ENCODE measurements at regions not wholly inside any gene's neighbourhood (a gene's known extent, or its start where the extent isn't known, plus 50 kb on each side); places are given as distances from the start of the nearest gene placed in this dataset.
"Not testable (repeated sequence)": the region's sequence is repeated elsewhere in the genome, so short reads cannot be mapped to it uniquely, and the experiment has no call there.

DNA sequence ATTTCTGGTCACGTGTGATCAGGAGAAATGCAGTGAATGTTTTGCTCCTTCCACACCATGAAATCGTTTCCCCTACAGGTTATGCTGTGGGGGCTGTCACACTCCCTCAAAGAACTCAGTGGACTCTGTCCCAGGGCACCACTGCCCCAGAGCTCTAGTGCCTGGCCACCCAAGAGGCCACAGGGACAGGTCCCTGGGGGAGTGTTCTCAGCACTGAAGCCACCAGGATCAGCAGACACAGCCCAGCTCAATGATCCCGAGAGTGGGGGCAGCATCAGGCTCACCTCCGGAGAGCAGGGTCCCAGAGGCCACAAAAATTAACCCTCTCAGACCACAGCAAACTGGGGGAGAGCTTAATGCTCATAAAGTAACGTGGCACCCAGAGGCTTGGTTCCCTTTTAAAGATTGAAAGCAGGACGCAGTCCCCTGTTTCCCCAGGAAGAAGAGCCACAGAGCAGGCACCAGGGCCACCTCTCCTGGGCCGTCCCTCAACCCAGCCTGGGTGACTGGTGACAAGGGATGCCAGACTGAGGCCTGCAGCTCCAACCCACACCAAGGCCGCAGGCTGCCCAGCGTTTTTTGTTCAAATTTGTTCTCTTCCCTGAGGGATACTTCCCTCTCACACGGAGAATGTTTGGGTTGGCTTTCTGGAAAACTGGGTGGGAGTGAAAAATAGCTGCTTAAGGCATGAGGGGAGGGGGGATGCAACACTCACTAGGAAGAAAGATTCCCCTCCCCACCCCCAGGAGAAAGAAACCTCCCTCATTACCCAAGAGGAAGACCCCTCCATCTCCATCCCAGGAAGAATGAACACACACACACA is 123.3 kb upstream of the IGF1R start:
- DNase-seq (ENCODE audit: low spot score) = no peak

DNA sequence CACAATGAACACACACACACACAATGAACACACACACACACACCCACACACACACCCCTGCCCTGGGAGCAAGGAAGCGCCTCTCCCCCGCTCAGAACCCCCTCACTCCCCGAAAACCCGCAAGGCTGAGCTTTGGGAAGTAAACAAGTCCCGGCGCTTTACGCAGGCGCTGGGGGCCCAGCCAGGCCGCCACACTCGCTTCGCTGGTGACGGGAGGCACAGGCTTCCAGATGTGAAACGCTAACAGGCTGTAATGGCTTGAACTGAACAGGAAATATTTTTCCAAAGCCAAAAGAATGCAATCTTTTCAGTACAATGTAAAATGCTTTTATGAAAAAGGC is 122.7 kb upstream of the IGF1R start:
- no peak for DNase-seq (ENCODE audit: low spot score)

DNA sequence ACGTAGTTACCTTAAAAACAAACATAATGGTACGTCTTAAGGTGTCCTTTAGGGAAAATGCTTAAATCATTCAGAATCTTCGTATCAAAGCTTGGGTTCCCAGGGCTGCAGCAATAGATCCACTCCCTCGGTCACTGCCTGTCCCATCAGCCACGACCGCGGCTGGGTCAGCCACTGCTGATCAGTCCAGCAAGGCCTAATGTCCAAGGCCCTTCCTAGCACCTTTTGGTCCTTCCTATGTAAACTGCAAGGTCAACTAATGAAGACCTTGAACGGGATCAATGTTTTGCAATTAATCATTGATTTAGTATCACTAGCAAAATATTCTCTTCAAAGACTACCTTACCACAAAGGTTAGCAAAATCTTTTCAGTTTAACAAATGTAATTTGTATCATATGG is 122.2 kb upstream of the IGF1R start:
- DNase-seq (ENCODE audit: low spot score) = no peak

DNA sequence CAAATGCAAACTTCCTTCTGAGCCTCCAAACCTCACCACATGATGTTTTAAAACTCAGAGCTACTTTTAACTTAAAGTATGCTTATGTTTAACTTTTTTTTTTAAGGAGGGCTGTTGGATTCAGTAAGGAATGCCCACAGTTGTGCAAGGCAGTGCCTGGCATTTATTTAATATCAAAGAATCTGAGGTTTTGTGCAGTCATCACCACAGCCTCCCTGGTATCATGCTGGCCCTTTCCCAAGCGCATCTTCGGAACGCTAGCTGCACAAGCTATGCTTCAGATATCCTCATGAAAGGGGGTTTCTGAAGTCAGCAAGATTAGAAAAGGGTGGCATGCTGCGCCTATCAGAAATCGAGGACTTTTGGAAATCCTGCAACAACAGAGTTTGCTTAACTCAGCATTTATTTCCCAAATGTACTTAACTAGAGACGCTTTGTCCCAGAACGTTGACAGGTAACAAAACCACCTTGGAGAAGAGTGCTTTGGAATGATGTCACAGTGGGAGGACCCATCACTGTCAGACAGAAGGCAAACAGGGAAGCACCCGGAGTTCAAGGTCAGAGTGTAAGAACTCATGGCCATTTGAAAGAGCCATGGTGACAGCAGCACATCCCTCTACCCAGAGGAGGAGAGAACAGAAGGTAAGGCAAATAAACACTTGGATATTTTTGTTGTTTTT is 120.2 kb upstream of the IGF1R start:
- no peak for DNase-seq (ENCODE audit: low spot score)

DNA sequence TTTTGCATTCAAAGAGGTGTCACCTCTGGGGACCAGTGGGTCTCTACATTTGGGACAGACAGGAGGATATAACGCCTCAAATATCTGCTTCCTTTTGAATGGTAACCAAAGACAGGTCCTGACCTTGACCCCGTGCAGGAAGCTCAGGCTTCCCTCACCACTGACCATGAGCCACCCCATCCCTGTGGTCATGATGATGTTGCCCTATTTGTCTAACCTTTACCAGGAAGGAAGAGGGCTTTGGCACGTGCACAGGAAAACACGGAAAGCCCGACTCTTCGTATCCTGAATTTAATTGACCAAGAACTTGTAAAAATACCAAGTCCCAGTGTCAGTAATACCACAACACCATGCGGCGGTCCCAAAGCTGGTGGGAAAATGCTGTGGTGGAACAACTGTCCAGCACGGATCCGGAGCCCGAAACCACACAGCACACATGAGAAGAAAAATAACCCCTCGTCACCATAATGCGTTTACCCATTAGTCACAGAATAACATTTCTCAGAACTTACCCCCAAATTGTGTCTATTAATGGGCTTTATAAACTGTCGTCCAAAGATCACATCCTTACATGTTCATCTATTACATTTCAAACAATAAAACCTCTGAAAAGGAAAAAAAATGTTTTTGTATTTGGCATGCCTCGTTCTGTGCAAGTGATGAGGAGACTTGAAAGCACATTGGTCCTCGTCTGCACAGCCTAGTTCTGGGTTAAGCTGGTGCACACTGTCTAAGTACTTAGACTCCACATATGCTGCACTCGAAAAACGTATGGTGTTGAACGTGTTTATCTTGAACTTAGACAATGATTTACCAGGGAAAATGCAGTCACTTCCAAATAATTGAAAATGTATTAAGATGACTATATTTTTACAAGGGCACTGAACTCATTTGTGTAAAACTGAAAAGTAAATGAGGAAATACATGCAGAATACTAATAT is 118.9 kb upstream of the IGF1R start:
- DNase-seq (ENCODE audit: low spot score) = no peak

DNA sequence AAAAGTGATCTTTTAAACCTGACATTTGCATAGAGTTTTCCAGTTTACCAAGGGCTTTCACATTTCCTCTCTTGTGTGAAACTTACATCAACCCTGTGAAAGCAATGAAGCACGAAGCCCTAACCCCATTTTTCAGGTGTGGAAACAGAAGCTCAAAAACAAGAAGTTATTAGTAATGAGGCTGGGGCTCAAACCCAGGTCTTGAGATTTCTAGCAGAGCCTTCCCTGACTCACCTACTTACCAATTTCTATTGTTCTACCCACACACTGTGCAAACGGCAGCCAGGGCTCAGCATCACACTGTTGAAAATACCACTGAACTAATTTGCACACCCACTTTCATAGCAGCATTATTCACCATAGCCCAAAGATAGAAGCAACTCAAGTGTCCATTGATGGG is 117.8 kb upstream of the IGF1R start:
- no peak for DNase-seq (ENCODE audit: low spot score)

DNA sequence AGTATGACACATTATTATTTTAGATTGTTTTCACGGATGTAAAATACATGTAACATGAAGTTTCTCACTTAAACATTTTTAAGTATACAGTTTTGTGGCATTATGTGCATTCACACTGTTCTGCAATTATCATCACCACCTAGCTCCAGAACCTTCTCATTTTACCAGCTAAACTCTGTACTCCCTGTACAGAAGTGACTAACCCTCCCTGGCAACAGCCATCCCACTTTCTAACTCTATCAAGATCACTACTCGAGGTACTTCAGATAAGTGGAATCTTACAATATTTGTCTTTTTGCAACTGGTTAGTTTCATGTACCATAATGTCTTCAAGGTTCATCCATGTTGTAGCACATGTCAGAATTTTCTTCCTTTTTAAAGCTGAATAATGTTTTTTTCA is 116.3 kb upstream of the IGF1R start:
- no peak for DNase-seq (ENCODE audit: low spot score)

DNA sequence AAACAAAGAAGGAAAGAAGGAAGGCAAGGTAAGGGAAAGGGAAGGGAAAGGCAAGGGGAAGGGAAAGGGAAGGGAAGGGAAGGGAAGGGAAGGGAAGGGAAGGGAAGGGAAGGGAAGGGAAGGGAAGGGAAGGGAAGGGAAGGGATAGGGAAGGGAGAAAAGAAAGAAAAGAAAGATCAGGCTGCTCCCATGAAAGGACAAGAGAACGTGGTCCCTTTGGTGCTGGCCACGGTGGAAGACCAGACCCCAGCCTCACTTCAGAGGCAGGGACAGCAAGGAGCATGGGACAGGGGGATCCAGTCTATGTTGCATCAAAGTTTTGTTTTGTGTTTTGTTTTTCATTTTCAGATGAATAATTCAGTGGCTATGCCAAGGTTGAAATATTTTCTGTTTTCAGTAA is 111.4 kb upstream of the IGF1R start:
- DNase-seq (ENCODE audit: low spot score) = no peak

DNA sequence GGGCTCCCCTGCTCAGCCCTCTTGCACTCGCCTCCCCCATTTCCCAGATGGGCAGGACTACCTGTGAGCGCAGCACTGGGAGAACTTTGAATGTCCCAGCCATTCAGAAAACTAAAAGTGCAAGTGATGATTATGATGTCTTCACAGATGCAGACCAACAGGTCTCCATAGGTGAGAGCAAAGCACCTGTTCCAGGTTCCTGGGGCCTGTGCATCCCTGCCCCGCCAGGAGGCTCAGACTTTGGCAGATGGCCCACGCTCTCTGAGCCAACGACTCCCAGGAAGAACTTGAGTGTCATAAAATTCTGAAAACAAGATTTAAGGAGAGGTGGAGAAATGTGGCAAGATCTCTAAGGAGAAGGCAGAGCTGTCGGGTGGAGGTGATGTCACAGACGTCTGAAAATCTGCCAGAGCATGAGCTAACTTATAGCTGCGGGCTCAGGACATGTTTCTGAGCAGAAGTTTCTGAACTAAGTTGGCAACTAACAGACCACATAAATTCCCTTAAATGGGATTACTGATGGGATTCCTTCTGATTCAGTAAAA is 110.8 kb upstream of the IGF1R start:
- no peak for DNase-seq (ENCODE audit: low spot score)

DNA sequence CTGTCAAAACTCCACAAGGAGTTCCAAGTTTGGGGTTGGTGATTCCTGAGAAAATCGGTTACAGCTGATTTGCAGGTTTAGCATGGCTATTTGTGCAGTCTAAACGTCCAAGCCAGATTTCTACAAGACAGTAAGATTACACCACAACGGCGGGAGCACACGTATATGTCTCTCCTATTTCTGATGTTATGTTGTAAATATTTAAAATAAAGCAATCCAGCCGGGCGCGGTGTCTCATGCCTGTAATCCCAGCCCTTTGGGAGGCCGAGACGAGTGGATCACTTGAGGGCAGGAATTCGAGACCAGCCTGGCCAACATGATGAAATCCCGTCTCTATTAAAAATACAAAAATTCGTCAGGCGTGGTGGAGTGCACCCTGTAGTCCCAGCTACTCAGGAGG is 106.8 kb upstream of the IGF1R start:
- DNase-seq (ENCODE audit: low spot score) = no peak

DNA sequence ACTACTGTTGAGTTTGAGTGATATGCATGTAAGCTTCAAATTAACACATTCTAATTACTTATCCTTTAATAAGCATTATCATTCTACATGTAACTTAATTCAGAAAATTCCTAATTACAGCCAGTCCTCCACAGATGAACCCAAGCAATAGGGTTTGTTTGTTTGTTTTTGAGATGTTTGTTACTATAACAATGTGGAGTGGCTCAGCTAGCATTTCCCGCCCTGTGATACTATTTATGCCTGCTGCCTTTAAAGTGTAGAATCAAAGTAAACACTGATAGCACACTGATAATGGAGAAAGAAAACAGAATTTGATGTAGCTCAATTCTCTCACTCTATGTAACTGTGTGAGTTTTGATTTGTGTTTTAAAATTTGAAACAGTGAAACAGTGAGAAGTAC is 105.1 kb upstream of the IGF1R start:
- DNase-seq (ENCODE audit: low spot score) = no peak

DNA sequence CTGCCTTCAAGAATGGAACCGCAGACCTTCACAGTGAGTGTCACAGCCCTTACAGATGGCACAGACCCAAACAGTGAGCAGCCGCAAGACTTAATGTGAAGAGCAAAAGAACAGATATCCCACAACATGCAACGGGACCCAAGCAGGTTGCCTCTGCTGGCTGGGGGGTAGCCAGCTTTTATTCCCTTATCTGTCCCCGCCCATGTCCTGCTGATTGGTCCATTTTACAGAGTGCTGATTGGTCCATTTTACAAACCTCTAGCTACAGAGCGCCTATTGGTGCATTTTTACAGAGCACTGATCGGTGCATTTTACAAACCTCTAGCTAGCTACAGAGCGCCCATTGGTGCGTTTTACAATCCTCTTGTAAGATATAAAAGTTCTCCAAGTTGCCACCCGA is 102.0 kb upstream of the IGF1R start:
- no peak for DNase-seq (ENCODE audit: low spot score)

DNA sequence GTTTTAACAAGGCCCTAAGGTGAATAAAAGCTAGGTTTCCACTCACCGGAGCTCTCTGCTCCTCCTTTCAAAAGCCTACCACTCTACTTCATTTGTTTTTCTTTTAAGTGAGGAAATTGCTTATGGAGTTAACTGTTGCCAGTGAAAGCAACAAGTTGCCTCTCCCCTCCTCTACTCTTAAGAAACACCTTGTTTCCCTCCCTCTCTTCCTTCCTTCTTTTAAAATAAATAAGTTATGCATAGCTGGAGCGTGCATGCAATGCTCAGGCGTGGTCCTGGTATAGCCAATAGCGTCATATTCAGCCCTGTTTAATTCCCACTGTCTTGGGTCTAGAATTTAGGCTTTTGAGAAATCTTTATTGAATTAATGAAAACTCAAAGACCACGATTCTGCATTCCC is 101.1 kb upstream of the IGF1R start:
- DNase-seq (ENCODE audit: low spot score) = no peak

DNA sequence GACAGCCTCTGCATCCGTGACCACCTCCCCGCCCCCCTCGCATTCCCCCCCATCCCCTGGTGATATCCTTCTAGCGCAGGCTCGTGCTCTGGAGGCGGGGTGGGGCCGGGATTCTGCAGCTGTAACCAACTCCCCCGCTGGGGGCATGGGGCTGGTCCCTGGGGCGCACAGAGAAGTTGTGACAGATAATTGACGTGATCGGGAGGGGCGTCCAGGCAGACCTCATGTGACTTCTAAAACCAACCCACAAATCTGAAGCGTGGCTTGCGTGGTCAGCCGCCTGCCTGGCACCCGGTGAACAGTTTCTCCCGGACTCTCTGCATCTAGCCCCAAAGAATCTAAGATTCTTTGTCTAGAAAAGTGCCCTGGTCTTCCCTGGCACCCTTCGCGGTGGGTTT is 100.6 kb upstream of the IGF1R start:
- DNase-seq (ENCODE audit: low spot score) = no peak

DNA sequence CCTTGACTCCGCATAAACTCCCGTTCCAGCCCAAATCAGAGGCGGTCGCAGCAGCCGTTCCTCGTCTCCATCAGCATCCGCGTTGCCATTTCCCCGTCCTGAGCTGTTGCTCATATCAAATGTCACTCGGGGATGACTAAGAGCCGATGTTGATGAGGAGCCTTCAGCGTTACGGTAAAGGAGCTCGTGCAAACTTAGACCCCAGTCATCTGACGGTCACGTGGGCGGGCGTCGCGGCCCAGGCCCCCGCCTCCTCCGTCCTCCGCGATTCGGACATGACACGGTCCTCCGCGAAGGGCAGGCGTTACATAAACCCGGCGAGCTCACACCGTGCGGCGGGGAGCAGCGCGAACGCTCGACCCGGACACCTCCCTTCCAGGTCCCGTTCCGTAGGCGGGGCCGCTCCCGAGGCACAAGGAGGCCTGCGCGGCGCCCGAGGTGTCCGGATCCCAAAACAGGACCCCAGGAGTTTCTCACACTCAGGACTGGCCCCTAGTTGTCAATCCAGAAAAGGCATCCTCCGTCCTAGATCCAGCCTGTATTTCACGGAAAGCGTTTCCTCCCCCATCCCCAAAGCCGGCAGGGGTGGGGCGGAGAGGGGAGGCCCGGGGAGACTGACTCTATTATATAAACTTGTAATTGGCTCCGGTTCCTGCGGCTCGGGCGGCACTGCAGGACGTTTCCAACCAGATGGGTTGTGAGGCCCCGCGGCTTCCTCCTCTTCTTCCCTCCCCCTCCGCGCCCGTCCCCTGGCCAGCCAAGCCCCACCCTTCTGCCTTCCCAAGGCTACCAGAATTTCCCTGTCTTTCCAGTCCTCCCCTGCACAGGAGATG is 100.0 kb upstream of the IGF1R start:
- DNase-seq (ENCODE audit: low spot score) = peak; percentile 6

DNA sequence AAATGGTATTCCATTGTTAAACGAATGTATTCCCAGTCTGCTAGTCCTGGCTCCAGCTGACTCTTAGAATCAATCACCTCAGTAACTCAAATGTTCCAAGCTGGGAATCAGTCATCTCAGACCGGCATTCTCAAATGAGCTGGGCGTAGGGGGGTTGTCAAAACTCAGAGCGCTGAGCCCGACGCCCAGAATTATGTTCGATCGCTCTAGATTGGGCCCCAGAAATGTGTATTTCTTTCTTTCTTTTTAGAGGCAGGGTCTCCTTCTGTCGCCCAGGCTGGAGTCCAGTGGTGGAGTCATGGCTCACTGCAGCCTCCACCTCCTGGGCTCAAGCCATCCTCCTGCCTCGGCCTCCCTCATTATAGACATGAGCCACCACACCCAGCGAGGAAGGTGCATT is 99.3 kb upstream of the IGF1R start:
- DNase-seq (ENCODE audit: low spot score) = no peak

DNA sequence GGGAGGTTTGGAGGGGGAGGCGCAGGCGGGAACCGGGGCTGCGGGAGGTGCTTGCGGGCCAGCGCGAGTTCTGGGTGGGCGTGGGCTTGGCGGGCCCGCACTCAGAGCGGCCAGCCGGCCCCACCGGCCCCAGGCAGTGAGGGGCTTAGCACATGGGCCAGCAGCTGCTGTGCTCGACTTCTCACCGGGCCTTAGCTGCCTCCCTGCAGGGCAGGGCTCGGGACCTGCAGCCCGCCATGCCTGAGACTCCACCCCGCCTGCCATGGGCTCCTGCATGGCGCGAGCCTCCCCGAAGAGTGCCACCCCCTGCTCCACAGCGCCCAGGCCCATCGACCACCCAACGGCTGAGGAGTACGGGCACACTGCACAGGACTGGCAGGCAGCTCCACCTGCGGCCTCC is 98.6 kb upstream of the IGF1R start:
- DNase-seq (ENCODE audit: low spot score) = no peak

DNA sequence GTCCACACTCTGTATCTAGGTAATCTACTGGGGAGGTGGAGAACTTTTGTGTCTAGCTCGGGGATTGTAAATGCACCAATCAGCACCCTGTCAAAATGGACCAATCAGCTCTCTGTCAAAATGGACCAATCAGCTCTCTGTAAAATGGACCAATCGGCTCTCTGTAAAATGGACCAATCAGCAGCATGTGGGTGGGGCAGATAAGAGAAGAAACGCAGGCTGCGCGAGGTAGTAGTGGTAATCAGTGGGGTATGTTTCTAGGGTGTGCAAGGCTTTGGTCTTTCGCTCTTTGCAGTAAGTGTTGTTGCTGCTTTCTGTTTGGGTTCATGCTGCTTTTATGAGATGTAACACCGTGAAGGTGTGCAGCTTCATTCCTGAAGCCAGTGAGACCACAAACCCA is 98.0 kb upstream of the IGF1R start:
- DNase-seq (ENCODE audit: low spot score) = not testable (repeated sequence)

DNA sequence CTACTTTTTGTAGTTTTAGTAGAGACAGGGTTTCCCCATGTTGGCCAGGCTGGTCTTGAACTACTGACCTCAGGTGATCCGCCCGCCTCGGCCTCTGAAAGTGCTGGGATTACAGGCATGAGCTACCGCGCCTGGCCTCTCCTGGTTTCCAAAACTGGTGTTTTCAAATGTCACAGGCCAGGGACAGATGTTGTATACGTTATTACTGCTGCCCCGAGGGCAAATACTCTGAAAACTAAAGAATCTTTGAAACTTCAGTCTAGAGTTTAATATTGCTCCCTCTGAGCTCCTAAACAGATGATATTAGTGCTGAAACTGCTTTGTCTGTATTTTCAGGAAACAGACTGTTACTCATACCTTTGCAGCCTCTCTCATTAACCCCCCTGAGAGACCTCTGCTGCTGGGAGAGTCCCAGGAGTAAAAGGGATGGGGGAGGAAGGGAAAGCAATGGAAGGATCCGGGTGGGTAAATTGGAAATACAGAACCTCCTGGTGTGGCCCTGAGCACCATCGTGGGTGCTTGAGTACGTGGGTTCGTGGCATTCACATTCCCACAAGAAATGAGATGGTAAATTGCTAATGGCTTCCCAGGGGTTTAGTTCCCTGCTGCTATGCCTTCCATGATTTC is 96.3 kb upstream of the IGF1R start:
- DNase-seq (ENCODE audit: low spot score) = no peak

DNA sequence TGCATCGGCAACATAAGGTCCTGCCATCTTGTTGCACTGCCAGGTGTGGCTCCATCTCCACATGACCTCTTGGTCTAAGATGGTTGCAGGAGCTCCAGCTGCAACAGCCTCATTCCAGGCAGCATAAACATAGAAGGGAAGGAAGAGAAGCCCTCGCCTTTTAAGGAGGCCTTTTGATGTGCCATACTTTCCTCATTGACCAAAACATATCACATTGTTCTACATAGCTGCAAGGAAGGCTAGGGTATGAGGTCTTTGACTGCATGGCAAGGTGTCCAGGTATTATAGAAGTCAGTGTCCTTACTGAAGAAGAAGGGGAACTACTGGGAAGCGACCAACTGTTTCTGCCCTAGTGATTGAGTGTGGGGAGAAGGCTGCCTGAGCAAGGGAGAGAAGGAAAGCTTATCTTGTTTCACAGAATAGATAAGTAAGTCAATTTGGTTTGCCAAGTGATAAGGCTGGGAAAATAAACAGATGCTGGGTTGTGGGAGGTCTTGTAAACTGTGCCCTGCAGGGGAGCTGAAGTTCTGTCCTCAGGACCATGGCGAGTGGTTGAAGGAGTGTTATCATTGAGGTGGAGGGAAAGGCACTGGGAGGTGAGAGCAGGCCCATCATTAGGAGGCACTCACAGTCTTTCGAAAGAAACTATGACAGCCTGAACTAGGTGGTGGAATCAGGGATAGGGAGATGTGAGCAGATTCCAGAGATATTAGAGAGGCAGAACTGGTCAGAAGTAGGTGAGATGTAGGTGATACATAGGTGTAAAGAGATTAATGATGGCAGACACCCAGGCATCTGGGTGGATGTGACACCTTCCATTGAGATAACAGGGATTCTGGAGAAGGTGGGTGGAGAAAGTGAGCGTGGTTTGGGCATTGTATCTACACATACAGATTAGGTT is 93.8 kb upstream of the IGF1R start:
- DNase-seq (ENCODE audit: low spot score) = no peak
